Fibroblast of lung (primary cell): ENCODE measurements at regions not wholly inside any gene's neighbourhood (a gene's known extent, or its start where the extent isn't known, plus 50 kb on each side); places are given as distances from the start of the nearest gene placed in this dataset.

Experiments
- DNase-seq, 2 donors: peaks; one replicate each; pipeline versions ENCODE4 v3.0.0 to v3.0.0-alpha.2; 2010; ENCODE audit warnings: low read depth in 2 of 2
- H2AFZ ChIP-seq: 2 replicates; pipeline ENCODE4 v1.5.1; 2012; ENCODE audit warnings: low read length, control low read depth, inconsistent platforms
- H3K27ac ChIP-seq: 2 replicates; pipeline ENCODE4 v1.5.1; 2011; ENCODE audit warnings: low read length, control low read depth; ENCODE audit not compliant: insufficient read depth
- H3K27me3 ChIP-seq: 2 replicates; pipeline ENCODE4 v1.5.1; 2011; ENCODE audit warnings: mild to moderate bottlenecking, low read length; ENCODE audit not compliant: control insufficient read depth, insufficient read depth
- H3K36me3 ChIP-seq: 2 replicates; pipeline ENCODE4 v1.5.1; 2011; ENCODE audit warnings: low read length; ENCODE audit not compliant: control insufficient read depth, insufficient read depth
- H3K4me1 ChIP-seq: 2 replicates; pipeline ENCODE4 v1.5.1; 2011; ENCODE audit warnings: low read length; ENCODE audit not compliant: control insufficient read depth, insufficient read depth; ENCODE audit errors: extremely low read depth
- H3K4me2 ChIP-seq: 2 replicates; pipeline ENCODE4 v1.5.1; 2011; ENCODE audit warnings: low read length, control low read depth; ENCODE audit not compliant: insufficient read depth; ENCODE audit errors: extremely low read depth
- H3K4me3 ChIP-seq, 4 experiments: fragments of 200-600 bp in 1 of 4; sonication (generic) in 1 of 4; replicated peaks in 1 of 4; 2 replicates each; pipeline ENCODE4 v1.5.1; 2011 to 2016; ENCODE audit warnings: low read length in 4 of 4, low read depth in 3 of 4, mild to moderate bottlenecking in 3 of 4, control low read depth in 2 of 4, inconsistent platforms in 1 of 4, mixed read lengths in 1 of 4; ENCODE audit not compliant: insufficient read depth in 1 of 4; ENCODE audit errors: control extremely low read depth in 1 of 4
- H3K79me2 ChIP-seq: 2 replicates; pipeline ENCODE4 v1.5.1; 2012; ENCODE audit warnings: mild to moderate bottlenecking, low read length, inconsistent platforms; ENCODE audit not compliant: control insufficient read depth, insufficient read depth
- H3K9ac ChIP-seq: 2 replicates; pipeline ENCODE4 v1.5.1; 2011; ENCODE audit warnings: mild to moderate bottlenecking, low read length, control low read depth; ENCODE audit not compliant: insufficient read depth
- H3K9me3 ChIP-seq: 2 replicates; pipeline ENCODE4 v1.5.1; 2012; ENCODE audit warnings: low read depth, low read length; ENCODE audit not compliant: control insufficient read depth, insufficient read depth
- H4K20me1 ChIP-seq: 2 replicates; pipeline ENCODE4 v1.5.1; 2011; ENCODE audit warnings: low read length; ENCODE audit not compliant: control insufficient read depth, insufficient read depth; ENCODE audit errors: extremely low read depth
- CTCF ChIP-seq, 2 donors: IDR thresholded peaks in 1 of 2; conservative IDR thresholded peaks in 1 of 2; 1 replicate in 1 of 2; 2 replicates in 1 of 2; pipeline ENCODE4 v1.5.1; 2011 to 2012; ENCODE audit warnings: low read length in 2 of 2, control low read depth in 1 of 2, inconsistent platforms in 1 of 2, low read depth in 1 of 2, mild to moderate bottlenecking in 1 of 2
- EZH2 ChIP-seq: IDR thresholded peaks from 2 replicates; pipeline ENCODE4 v1.5.1; 2012; ENCODE audit warnings: low read length, control low read depth, mild to moderate bottlenecking; ENCODE audit errors: missing control alignments

- H3K27ac ChIP-seq, result no peak overlapping the region
- no peak overlapping the region for H3K9ac ChIP-seq
- TF ChIP-seq CTCF (conservative IDR thresholded peaks at IDR 0.05 in 1 of 2, IDR thresholded peaks at IDR 0.05 in 1 of 2; ENCODE audit: low read depth in 1 of 2, low read length in 2 of 2) (no peak), EZH2 (no peak)
- H3K9me3 ChIP-seq, result no peaks in the 10 kb centered on the region
- H3K36me3 ChIP-seq, result no peaks in the 10 kb centered on the region
- H3K4me2 ChIP-seq, result no peak overlapping the region
- H3K4me3 ChIP-seq, result no peak overlapping the region
- no peaks in the 10 kb centered on the region for H3K79me2 ChIP-seq
- H3K4me1 ChIP-seq, result no peaks in the 10 kb centered on the region
- H3K27me3 ChIP-seq, result no peaks in the 10 kb centered on the region
- no peak overlapping the region for H2AFZ ChIP-seq
- DNase-seq, result no peak
- H4K20me1 ChIP-seq, result no peaks in the 10 kb centered on the region
Observed at GRCh38 chr5:147068998-147069397, 165.8 kb upstream of the STK32A start.

- H4K20me1 ChIP-seq, result no peaks in the 10 kb centered on the region
- TF ChIP-seq CTCF (conservative IDR thresholded peaks at IDR 0.05 in 1 of 2, IDR thresholded peaks at IDR 0.05 in 1 of 2; ENCODE audit: low read depth in 1 of 2, low read length in 2 of 2) (no peak), EZH2 (no peak)
- no peak overlapping the region for H3K4me3 ChIP-seq
- no peak overlapping the region for H3K9ac ChIP-seq
- no peak for DNase-seq
- no peak overlapping the region for H3K4me2 ChIP-seq
- no peaks in the 10 kb centered on the region for H3K36me3 ChIP-seq
- H3K9me3 ChIP-seq, result no peaks in the 10 kb centered on the region
- no peaks in the 10 kb centered on the region for H3K4me1 ChIP-seq
- H2AFZ ChIP-seq, result no peak overlapping the region
- no peaks in the 10 kb centered on the region for H3K27me3 ChIP-seq
- no peak overlapping the region for H3K27ac ChIP-seq
- H3K79me2 ChIP-seq, result no peaks in the 10 kb centered on the region
Observed at GRCh38 chr5:147072622-147073021, 162.2 kb upstream of the STK32A start.

- no peak overlapping the region for H3K4me3 ChIP-seq
- no peak overlapping the region for H3K9ac ChIP-seq
- no peaks in the 10 kb centered on the region for H3K79me2 ChIP-seq
- H3K9me3 ChIP-seq, result no peaks in the 10 kb centered on the region
- DNase-seq, result no peak
- no peak overlapping the region for H3K27ac ChIP-seq
- no peaks in the 10 kb centered on the region for H3K36me3 ChIP-seq
- H3K4me1 ChIP-seq, result no peaks in the 10 kb centered on the region
- TF ChIP-seq CTCF (conservative IDR thresholded peaks at IDR 0.05 in 1 of 2, IDR thresholded peaks at IDR 0.05 in 1 of 2; ENCODE audit: low read depth in 1 of 2, low read length in 2 of 2), result no peak
- no peak for TF ChIP-seq EZH2
- H3K4me2 ChIP-seq, result no peak overlapping the region
- H2AFZ ChIP-seq, result no peak overlapping the region
- H4K20me1 ChIP-seq, result no peaks in the 10 kb centered on the region
- H3K27me3 ChIP-seq, result no peaks in the 10 kb centered on the region
Observed at GRCh38 chr5:147073098-147073497, 161.7 kb upstream of the STK32A start.
